ENCODE measurements at regions not wholly inside any gene's neighbourhood (a gene's known extent, or its start where the extent isn't known, plus 50 kb on each side); places are given as distances from the start of the nearest gene placed in this dataset.

DNA sequence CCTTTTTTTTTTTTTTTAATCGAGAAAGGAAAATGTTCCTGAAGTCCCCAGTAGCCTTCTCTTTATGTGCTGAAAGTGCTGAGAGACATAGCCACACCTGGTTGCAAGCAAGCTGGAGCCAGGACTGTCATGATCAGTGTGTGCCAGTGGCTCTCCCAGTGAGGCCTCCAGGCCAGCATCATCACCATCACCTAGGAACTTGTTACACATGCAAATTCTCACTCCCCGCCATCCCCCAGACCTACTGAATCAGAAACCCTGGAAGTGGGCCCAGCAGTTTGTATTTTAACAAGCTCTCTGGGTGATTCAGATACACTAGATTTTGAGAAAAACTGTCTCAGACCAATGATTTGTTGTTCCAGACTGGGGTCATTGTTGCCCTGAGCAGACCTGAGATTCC is 181.9 kb upstream of the GLRA1 start:
- no peak overlapping the region for H3K4me3 ChIP-seq (replicated peaks in 1 of 2; ENCODE audit: low read depth in 1 of 2, low read length in 2 of 2)
- H4K20me1 ChIP-seq (ENCODE audit: insufficient read depth) = 0 out of 2 replicates have a peak, but pooled peaks cover 3% of the 10 kb centered on the region
- TF ChIP-seq EGR1 (IDR thresholded peaks at IDR 0.05; ENCODE audit: low read depth) = no peak
- no peak for TF ChIP-seq ELF1 (IDR thresholded peaks at IDR 0.05; ENCODE audit: borderline replicate concordance, low read depth)
- TF ChIP-seq ZNF274 (IDR thresholded peaks at IDR 0.05; ENCODE audit: low read depth, low read length) = no peak
- no peak for TF ChIP-seq SRF (IDR thresholded peaks at IDR 0.05; ENCODE audit: low read depth)
- TF ChIP-seq CEBPB (IDR thresholded peaks at IDR 0.05; ENCODE audit: low read depth) = no peak
- no peak for TF ChIP-seq SIN3A (IDR thresholded peaks at IDR 0.05; ENCODE audit: low read depth)
- no peak for TF ChIP-seq MAX (IDR thresholded peaks at IDR 0.05)
- TF ChIP-seq FOSL1 (IDR thresholded peaks at IDR 0.05; ENCODE audit: low read depth) = no peak
- TF ChIP-seq REST (IDR thresholded peaks at IDR 0.05; ENCODE audit: low read depth) = no peak
- no peak for TF ChIP-seq RAD21 (IDR thresholded peaks at IDR 0.05; ENCODE audit: low read depth)
- no peak for TF ChIP-seq YY1 (IDR thresholded peaks at IDR 0.05; ENCODE audit: extremely low read depth, insufficient replicate concordance, low read depth, low read length)
- no peak for TF ChIP-seq EZH2phosphoT487 (IDR thresholded peaks at IDR 0.05; ENCODE audit: borderline replicate concordance)
- no peak for TF ChIP-seq TCF7L2 (IDR thresholded peaks at IDR 0.05; ENCODE audit: borderline replicate concordance, extremely low read depth, insufficient read depth, insufficient read length)
- TF ChIP-seq JUND (IDR thresholded peaks at IDR 0.05) = no peak
- TF ChIP-seq, protein P1, sequence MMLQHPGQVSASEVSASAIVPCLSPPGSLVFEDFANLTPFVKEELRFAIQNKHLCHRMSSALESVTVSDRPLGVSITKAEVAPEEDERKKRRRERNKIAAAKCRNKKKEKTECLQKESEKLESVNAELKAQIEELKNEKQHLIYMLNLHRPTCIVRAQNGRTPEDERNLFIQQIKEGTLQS (IDR thresholded peaks at IDR 0.05) = no peak
- no peak for TF ChIP-seq POLR2A (IDR thresholded peaks at IDR 0.05; ENCODE audit: borderline replicate concordance, extremely low read depth, insufficient read depth, insufficient read length)
- no peak for TF ChIP-seq POLR2AphosphoS5 (IDR thresholded peaks at IDR 0.05; ENCODE audit: low read depth, low read length)
- ChIA-PET POLR2A (no interaction called here), RAD21 (ENCODE audit: low non-redundant PET in 1 of 2, low total read pairs in 2 of 2, uncharacterized antibody in 2 of 2, unreplicated experiment in 2 of 2) (no interaction called here), CTCF (no interaction called here)
- H3K4me2 ChIP-seq (ENCODE audit: low read length) = no peak overlapping the region
- H3K36me3 ChIP-seq (ENCODE audit: control insufficient read depth in 1 of 2, insufficient read depth in 2 of 2, low read length in 2 of 2) = no peaks in the 10 kb centered on the region
- H3K9me2 ChIP-seq (ENCODE audit: insufficient read depth) = no peaks in the 10 kb centered on the region
- no TSS peak for BruUV-seq (replicated peaks)
- no peak for DNase-seq (ENCODE audit: low read depth, low spot score)
- no peak overlapping the region for H3K9ac ChIP-seq (ENCODE audit: low read length)
- H3K79me2 ChIP-seq (ENCODE audit: insufficient read depth, low read length) = no peaks in the 10 kb centered on the region
- peaks cover 13% of the 10 kb centered on the region; the same call in 1 of the 2 replicates for H3K27me3 ChIP-seq (ENCODE audit: insufficient read depth, low read length)
- intact Hi-C loops (cut with micrococcal nuclease) = no loop called here
- no peaks in the 10 kb centered on the region for H3K4me1 ChIP-seq (ENCODE audit: control insufficient read depth in 1 of 2, insufficient read depth in 2 of 2, low read length in 2 of 2)
- no peak overlapping the region for H3K27ac ChIP-seq (ENCODE audit: low read depth, low read length)
- H3K9me3 ChIP-seq (ENCODE audit: control insufficient read depth in 1 of 2, insufficient read depth in 1 of 2, low read depth in 1 of 2, low read length in 2 of 2) = no peaks in the 10 kb centered on the region
- no peak overlapping the region for H2AFZ ChIP-seq (ENCODE audit: low read depth, low read length, poor library complexity, severe bottlenecking)
- ATAC-seq = no peak

Data from HCT116 (cell line).